Nephron progenitor cell (in vitro differentiated cells): ENCODE measurements at regions not wholly inside any gene's neighbourhood (a gene's known extent, or its start where the extent isn't known, plus 50 kb on each side); places are given as distances from the start of the nearest gene placed in this dataset.

Source experiments
- DNase-seq: peaks from one replicate; pipeline ENCODE4 v3.0.0; 2021
- H3K27ac Mint-ChIP-seq: 2 replicates; pipeline ENCODE4 v1.8.0; 2021; ENCODE audit warnings: mild to moderate bottlenecking, moderate library complexity, mixed read lengths
- H3K27me3 Mint-ChIP-seq: 2 replicates; pipeline ENCODE4 v1.8.0; 2021; ENCODE audit warnings: mild to moderate bottlenecking, low read depth, mixed read lengths; ENCODE audit not compliant: poor library complexity
- H3K36me3 Mint-ChIP-seq: 2 replicates; pipeline ENCODE4 v1.8.0; 2021; ENCODE audit warnings: low read depth, mixed read lengths
- H3K4me1 Mint-ChIP-seq: 2 replicates; pipeline ENCODE4 v1.8.0; 2021; ENCODE audit warnings: mixed read lengths
- H3K4me3 Mint-ChIP-seq: 2 replicates; pipeline ENCODE4 v1.8.0; 2021; ENCODE audit warnings: mild to moderate bottlenecking, moderate library complexity, mixed read lengths
- H3K9me3 Mint-ChIP-seq: 2 replicates; pipeline ENCODE4 v1.8.0; 2021; ENCODE audit warnings: mild to moderate bottlenecking, moderate library complexity, mixed read lengths
- TF ChIP-seq, protein P1 (sequence below): fragments of 200-600 bp; sonication (generic); IDR thresholded peaks from 2 replicates; pipeline ENCODE4 v1.5.0; 2021; ENCODE audit warnings: antibody characterized with exemption

DNA sequence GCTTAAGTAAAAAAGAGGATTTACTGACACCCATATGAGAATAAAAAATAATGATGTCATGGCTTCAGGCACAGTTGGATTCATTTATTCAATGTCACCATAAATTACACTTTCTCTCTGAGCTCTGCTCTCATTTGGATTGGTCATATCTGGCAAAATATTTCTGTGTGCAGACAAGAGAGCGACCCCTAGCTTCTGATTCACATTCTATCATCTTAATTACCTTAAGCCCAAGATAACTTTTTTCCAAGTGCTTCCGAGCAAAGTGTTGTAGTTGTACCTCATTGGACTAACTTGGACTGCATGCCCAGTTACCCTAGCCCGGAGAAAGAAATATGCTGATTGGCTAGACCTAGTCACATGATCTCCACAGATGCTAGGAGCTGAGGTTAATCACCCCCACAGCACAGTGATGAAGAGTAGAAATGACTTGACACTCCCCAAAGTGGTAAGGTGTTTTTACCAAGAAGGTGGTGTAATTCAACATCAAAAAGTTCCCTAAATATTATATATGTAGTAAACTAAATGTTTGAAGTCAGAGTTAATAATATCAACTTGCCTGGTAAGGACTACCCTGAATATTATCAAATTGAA is 552.2 kb upstream of the SUCLG2 start:
- Mint-ChIP-seq H3K4me3 (no peak overlapping the region), H3K4me1 (no peaks in the 10 kb centered on the region), H3K27me3 (no peaks in the 10 kb centered on the region), H3K9me3 (peaks cover 6% of the 10 kb centered on the region), H3K36me3 (no peaks in the 10 kb centered on the region), H3K27ac (no peak overlapping the region)
- DNase-seq: no peak
- TF ChIP-seq, protein P1, sequence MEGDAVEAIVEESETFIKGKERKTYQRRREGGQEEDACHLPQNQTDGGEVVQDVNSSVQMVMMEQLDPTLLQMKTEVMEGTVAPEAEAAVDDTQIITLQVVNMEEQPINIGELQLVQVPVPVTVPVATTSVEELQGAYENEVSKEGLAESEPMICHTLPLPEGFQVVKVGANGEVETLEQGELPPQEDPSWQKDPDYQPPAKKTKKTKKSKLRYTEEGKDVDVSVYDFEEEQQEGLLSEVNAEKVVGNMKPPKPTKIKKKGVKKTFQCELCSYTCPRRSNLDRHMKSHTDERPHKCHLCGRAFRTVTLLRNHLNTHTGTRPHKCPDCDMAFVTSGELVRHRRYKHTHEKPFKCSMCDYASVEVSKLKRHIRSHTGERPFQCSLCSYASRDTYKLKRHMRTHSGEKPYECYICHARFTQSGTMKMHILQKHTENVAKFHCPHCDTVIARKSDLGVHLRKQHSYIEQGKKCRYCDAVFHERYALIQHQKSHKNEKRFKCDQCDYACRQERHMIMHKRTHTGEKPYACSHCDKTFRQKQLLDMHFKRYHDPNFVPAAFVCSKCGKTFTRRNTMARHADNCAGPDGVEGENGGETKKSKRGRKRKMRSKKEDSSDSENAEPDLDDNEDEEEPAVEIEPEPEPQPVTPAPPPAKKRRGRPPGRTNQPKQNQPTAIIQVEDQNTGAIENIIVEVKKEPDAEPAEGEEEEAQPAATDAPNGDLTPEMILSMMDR: no peak

DNA sequence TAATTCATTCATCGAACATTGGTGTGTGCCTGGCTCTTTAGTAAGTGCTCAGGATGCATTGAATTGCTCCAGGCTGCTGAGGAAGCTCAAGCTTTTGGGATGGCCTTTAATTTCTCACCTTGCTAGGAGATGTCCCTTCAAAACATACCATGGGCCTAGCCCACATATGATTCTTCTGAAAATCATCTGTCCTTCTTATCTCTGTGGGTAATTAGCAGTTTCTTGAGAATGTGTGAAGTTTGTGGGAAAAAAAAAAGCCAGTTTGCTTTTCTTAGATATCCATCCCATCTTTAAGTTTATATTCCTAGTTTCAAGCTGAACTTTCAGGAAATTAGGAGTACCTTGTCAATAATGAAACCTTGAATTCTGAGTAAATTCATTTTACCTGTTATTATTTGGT is 532.3 kb upstream of the SUCLG2 start:
- Mint-ChIP-seq H3K36me3 (no peaks in the 10 kb centered on the region), H3K4me3 (no peak overlapping the region), H3K27ac (no peak overlapping the region), H3K4me1 (no peaks in the 10 kb centered on the region), H3K27me3 (no peaks in the 10 kb centered on the region), H3K9me3 (no peaks in the 10 kb centered on the region)
- TF ChIP-seq, protein P1: no peak
- no peak for DNase-seq

DNA sequence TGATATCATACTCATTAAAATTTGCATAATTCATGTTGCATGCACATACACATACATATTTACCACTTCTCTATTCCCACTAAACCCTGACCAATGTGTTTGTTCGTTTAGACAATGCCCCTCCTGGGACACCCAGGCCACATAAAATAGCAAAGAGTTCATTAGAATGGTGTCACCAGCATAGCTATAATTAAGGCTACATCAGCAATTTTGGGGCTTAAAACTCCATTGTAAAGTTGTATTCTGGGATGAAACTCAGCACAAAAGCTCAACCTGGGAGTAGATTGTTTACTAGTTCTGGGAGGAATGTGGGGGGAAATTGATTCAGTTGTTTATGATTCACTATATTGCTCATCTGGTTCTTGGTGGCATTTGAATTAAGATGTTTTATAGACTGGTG is 522.2 kb upstream of the SUCLG2 start:
- H3K4me3 Mint-ChIP-seq: no peak overlapping the region
- H3K27ac Mint-ChIP-seq: no peak overlapping the region
- H3K27me3 Mint-ChIP-seq: no peaks in the 10 kb centered on the region
- no peak for DNase-seq
- peaks cover 5% of the 10 kb centered on the region for H3K36me3 Mint-ChIP-seq
- peaks cover 43% of the 10 kb centered on the region for H3K9me3 Mint-ChIP-seq
- TF ChIP-seq, protein P1: no peak
- H3K4me1 Mint-ChIP-seq: no peaks in the 10 kb centered on the region

DNA sequence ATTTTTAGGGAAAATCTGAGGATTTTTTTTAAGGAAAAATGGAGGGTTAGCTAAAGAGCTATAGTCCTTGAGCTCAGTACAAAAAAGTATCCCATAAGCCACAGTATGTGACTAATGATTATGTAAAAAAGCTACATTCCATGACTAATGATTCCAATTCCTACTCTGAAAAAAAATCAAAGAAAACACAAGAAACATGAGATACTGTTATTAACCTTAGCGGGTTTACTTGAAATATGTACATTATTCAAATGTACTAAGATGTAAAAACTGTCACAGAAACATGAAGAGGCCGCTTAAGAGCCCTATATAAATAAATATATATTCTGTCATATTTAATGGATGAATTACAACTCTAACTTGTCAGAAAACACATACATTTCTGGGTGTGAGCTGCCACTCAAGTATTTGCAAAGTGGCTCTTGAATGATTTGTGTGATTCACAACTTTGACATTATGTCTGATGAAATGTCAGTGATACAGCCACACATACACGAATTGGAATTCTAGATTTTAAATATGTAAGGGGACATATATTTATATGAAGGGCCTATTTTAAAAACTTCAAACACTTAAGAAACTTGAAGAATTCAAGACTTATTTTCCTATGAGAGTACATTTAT is 518.7 kb upstream of the SUCLG2 start:
- peaks cover 67% of the 10 kb centered on the region for H3K9me3 Mint-ChIP-seq

DNA sequence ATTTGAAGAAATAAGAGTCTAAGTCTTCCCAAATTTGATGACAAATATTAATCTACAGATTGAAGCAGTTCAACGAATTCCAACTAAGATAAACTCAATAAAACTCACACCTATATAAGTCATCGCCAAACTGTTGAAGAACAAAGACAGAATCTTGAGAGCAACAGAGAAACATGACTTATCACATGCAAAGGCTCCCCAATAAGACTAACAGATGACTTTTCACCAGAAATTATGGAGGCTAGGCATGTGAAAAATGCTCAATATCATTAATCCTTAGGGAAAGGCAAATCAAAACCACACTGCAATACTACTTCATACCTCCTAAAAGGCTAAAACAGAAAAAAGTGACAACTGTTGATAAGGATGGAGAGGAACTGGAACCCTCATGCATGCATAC is 517.6 kb upstream of the SUCLG2 start:
- TF ChIP-seq, protein P1: no peak
- DNase-seq: no peak
- Mint-ChIP-seq H3K4me1 (no peaks in the 10 kb centered on the region), H3K27me3 (no peaks in the 10 kb centered on the region), H3K9me3 (peaks cover 67% of the 10 kb centered on the region), H3K4me3 (no peak overlapping the region), H3K36me3 (peaks cover 10% of the 10 kb centered on the region), H3K27ac (no peak overlapping the region)

More for the DNA sequence above, 518.7 kb upstream of the SUCLG2 start:
- H3K27ac Mint-ChIP-seq: no peak overlapping the region
- H3K36me3 Mint-ChIP-seq: peaks cover 10% of the 10 kb centered on the region
- DNase-seq: no peak
- TF ChIP-seq, protein P1: no peak
- no peaks in the 10 kb centered on the region for H3K4me1 Mint-ChIP-seq
- H3K27me3 Mint-ChIP-seq: no peaks in the 10 kb centered on the region
- H3K4me3 Mint-ChIP-seq: no peak overlapping the region

DNA sequence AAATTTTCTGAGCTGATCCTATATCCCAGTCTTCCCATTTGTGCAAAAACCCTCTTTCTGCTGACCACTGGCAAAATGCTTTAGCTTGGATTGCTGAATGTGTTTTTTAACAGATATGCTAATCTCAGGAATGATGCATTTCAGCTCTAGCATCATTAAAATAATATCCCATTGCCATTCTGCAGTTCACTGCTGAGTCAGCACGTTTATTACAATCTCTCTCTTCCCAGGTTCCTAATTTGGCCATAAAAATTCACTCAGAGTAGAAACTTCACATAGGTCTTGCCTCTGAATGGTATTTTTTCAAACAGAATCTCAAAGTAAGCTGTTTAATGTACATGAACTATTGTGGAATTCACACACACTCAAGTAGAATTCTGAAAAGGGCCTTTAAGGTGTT is 509.6 kb upstream of the SUCLG2 start:
- DNase-seq: no peak
- Mint-ChIP-seq H3K36me3 (no peaks in the 10 kb centered on the region), H3K4me1 (no peaks in the 10 kb centered on the region), H3K9me3 (peaks cover under 1% of the 10 kb centered on the region), H3K27ac (no peak overlapping the region), H3K4me3 (no peak overlapping the region), H3K27me3 (no peaks in the 10 kb centered on the region)
- TF ChIP-seq, protein P1: no peak
